RWPE2 (cell line): ENCODE measurements at regions not wholly inside any gene's neighbourhood (a gene's known extent, or its start where the extent isn't known, plus 50 kb on each side); places are given as distances from the start of the nearest gene placed in this dataset.
"Not testable (repeated sequence)": the region's sequence is repeated elsewhere in the genome, so short reads cannot be mapped to it uniquely, and the experiment has no call there.

Experiments used
- ATAC-seq: fragments of 200-7000 bp; cut with Tn5 transposase; 3 replicates; pipeline ENCODE4 v1.9.1; 2021; ENCODE audit warnings: low read depth
- DNase-seq: peaks from one replicate; pipeline ENCODE4 v3.0.0-alpha.2; 2020; ENCODE audit warnings: low spot score
- H3K27ac ChIP-seq: fragments of 450-650 bp; 2 replicates; pipeline ENCODE4 v1.5.1; 2017; ENCODE audit warnings: mild to moderate bottlenecking; ENCODE audit not compliant: poor library complexity, severe bottlenecking
- H3K27me3 ChIP-seq: fragments of 250-450 bp; sonication (Bioruptor Pico); 2 replicates; pipeline ENCODE4 v1.5.1; 2021; ENCODE audit warnings: mild to moderate bottlenecking, moderate library complexity; ENCODE audit not compliant: insufficient read depth, poor library complexity, severe bottlenecking
- H3K36me3 ChIP-seq: fragments of 250-450 bp; sonication (Bioruptor Pico); 2 replicates; pipeline ENCODE4 v1.5.1; 2020; ENCODE audit warnings: low read depth, mild to moderate bottlenecking, moderate library complexity
- H3K4me1 ChIP-seq: fragments of 250-450 bp; sonication (Bioruptor Pico); 2 replicates; pipeline ENCODE4 v1.5.1; 2021; ENCODE audit warnings: mild to moderate bottlenecking, moderate library complexity; ENCODE audit not compliant: insufficient read depth, poor library complexity, severe bottlenecking
- H3K4me3 ChIP-seq: fragments of 250-450 bp; sonication (Bioruptor Pico); 2 replicates; pipeline ENCODE4 v1.5.1; 2021; ENCODE audit warnings: mild to moderate bottlenecking, moderate library complexity; ENCODE audit not compliant: severe bottlenecking
- H3K9me3 ChIP-seq: fragments of 250-450 bp; sonication (Bioruptor Pico); 2 replicates; pipeline ENCODE4 v1.5.1; 2021; ENCODE audit warnings: mild to moderate bottlenecking, moderate library complexity; ENCODE audit not compliant: severe bottlenecking
- TF ChIP-seq, protein P1 (sequence below): fragments of 450-650 bp; IDR thresholded peaks from one replicate; pipeline ENCODE4 v1.5.1; 2017; ENCODE audit warnings: mild to moderate bottlenecking, moderate library complexity; ENCODE audit not compliant: poor library complexity, severe bottlenecking

DNA sequence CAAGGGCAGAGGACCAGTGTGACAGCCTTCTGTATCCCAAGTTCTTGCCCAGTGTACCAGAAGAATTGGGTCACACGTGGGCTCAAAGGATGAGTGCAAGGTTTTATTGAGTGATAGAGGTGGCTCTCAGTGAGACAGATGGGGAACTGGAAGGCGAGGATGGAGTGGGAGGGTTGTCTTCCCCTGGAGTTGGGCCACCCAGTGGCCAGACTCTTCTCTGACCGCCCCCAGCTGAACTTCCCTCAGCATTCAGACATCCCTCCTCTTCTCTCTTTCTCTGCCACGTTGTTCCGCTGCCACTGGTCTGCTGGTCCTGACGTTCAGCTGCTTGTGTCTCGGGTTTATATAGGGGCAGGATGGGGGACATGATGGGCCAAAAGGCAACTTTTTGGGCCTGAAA is 150.1 kb upstream of the IVNS1ABP start:
- no peak for ATAC-seq

DNA sequence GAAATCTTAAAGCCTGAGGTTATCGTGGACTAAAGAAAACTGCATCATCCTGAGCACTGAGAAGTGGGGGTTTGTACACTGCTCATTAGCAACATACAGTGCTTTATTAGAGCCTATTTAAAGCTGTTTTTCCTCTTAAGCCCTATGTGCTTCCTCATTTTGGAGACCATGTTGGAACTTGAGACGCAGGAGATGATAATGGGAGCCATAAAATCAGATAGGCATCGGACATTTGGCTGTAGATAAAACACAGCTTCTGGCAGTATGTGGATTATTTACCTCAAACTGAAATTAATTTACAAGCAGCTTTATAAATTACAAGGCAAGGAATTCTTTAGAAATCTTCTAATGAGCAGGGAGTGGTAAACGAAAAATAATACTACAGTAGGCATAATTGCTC is 147.7 kb upstream of the IVNS1ABP start:
- TF ChIP-seq, protein P1, sequence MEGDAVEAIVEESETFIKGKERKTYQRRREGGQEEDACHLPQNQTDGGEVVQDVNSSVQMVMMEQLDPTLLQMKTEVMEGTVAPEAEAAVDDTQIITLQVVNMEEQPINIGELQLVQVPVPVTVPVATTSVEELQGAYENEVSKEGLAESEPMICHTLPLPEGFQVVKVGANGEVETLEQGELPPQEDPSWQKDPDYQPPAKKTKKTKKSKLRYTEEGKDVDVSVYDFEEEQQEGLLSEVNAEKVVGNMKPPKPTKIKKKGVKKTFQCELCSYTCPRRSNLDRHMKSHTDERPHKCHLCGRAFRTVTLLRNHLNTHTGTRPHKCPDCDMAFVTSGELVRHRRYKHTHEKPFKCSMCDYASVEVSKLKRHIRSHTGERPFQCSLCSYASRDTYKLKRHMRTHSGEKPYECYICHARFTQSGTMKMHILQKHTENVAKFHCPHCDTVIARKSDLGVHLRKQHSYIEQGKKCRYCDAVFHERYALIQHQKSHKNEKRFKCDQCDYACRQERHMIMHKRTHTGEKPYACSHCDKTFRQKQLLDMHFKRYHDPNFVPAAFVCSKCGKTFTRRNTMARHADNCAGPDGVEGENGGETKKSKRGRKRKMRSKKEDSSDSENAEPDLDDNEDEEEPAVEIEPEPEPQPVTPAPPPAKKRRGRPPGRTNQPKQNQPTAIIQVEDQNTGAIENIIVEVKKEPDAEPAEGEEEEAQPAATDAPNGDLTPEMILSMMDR, result no peak
- no peaks in the 10 kb centered on the region for H3K27me3 ChIP-seq
- H3K9me3 ChIP-seq, result no peaks in the 10 kb centered on the region
- ATAC-seq (no peak), DNase-seq (no peak)
- H3K27ac ChIP-seq, result no peak overlapping the region
- no peaks in the 10 kb centered on the region for H3K36me3 ChIP-seq
- H3K4me1 ChIP-seq, result no peaks in the 10 kb centered on the region
- H3K4me3 ChIP-seq, result no peak overlapping the region

More for the DNA sequence above, 150.1 kb upstream of the IVNS1ABP start:
- Histone ChIP-seq H3K36me3 (no peaks in the 10 kb centered on the region), H3K4me1 (no peaks in the 10 kb centered on the region), H3K9me3 (no peaks in the 10 kb centered on the region), H3K4me3 (no peak overlapping the region), H3K27me3 (no peaks in the 10 kb centered on the region), H3K27ac (no peak overlapping the region)
- TF ChIP-seq, protein P1, result no peak
- no peak for DNase-seq

DNA sequence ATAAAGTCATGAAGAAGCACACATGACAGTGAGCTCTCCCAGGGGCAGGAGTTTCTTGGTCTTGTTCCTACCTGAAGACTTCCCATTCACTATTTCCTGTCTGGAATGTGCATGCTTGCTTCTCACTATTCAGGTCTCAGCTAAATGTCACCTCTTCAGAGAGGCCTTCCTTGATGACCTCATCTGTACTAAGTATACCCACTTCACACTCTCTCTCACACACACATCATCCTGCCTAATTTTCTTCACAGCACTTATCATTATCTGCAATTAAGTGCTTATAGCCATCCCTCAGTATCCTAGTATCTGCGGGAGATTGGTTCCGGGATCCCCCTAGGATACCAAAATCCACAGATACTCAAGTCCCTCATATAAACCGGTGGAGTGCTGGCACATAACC is 146.4 kb upstream of the IVNS1ABP start:
- no peaks in the 10 kb centered on the region for H3K27me3 ChIP-seq
- H3K9me3 ChIP-seq, result no peaks in the 10 kb centered on the region
- no peak for ATAC-seq
- no peak overlapping the region for H3K4me3 ChIP-seq
- no peaks in the 10 kb centered on the region for H3K4me1 ChIP-seq
- no peaks in the 10 kb centered on the region for H3K36me3 ChIP-seq
- no peak overlapping the region for H3K27ac ChIP-seq
- no peak for DNase-seq
- TF ChIP-seq, protein P1, result no peak

DNA sequence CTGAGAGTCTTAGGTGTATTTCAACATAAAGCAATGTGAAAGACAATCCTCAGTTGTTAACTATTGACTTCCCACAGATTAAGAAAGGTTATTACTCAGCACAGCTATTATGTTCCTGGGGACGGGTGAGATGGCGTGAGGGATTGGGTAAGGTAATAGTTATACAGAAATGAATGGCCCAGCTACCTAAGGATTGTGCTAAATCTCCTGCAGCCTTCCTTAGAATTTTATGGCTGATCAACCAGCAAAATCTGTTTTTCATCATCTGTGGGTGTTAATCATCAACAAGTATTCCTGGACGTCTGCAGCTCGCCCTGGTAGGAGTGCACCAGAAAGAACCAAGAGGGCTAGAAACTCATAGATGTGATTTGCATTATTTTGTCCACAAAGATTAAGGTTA is 146.0 kb upstream of the IVNS1ABP start:
- Histone ChIP-seq H3K4me3 (no peak overlapping the region), H3K9me3 (no peaks in the 10 kb centered on the region), H3K27ac (no peak overlapping the region), H3K27me3 (no peaks in the 10 kb centered on the region), H3K4me1 (no peaks in the 10 kb centered on the region), H3K36me3 (no peaks in the 10 kb centered on the region)
- TF ChIP-seq, protein P1, result no peak
- ATAC-seq (no peak), DNase-seq (no peak)

DNA sequence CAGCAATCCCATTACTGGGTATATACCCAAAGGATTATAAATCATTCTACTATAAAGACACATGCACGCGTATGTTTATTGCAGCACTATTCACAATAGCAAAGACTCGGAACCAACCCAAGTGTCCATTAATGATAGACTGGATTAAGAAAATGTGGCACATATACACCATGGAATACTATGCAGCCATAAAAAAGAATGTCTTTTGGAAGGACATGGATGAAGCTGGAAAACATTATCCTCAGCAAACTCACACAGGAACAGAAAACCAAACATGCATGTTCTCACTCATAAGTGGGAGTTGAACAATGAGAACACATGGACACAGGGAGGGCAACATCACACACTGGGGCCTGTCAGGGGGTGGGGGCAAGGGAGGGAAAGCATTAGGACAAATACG is 143.7 kb upstream of the IVNS1ABP start:
- DNase-seq, H3K27me3 ChIP-seq, ATAC-seq, H3K9me3 ChIP-seq, H3K4me3 ChIP-seq, H3K27ac ChIP-seq, H3K4me1 ChIP-seq, H3K36me3 ChIP-seq: not testable (repeated sequence)
